ENCODE measurements at regions not wholly inside any gene's neighbourhood (a gene's known extent, or its start where the extent isn't known, plus 50 kb on each side); places are given as distances from the start of the nearest gene placed in this dataset.

- TF ChIP-seq EGR1 (IDR thresholded peaks at IDR 0.05) (no peak), NFIC (IDR thresholded peaks at IDR 0.05) (no peak), TCF12 (IDR thresholded peaks at IDR 0.05; ENCODE audit: low read depth) (no peak), REST (IDR thresholded peaks at IDR 0.05; ENCODE audit: low read depth) (no peak), RAD21 (IDR thresholded peaks at IDR 0.05; ENCODE audit: low read depth) (no peak), EP300 (IDR thresholded peaks at IDR 0.05; ENCODE audit: borderline replicate concordance) (no peak), ZBTB7A (IDR thresholded peaks at IDR 0.05; ENCODE audit: low read depth) (no peak), FOXM1 (IDR thresholded peaks at IDR 0.05; ENCODE audit: borderline replicate concordance, low read depth) (no peak)
These were observed 691.5 kb downstream of the CENPC start for GRCh38 chr4:66853845-66854244.

GRCh38 chr4:66852843-66853242 is 692.5 kb downstream of the CENPC start:
- TF ChIP-seq TCF12 (IDR thresholded peaks at IDR 0.05; ENCODE audit: low read depth) (no peak), CEBPB (IDR thresholded peaks at IDR 0.05) (no peak), NFIC (IDR thresholded peaks at IDR 0.05) (no peak), CREB1 (IDR thresholded peaks at IDR 0.05; ENCODE audit: low read depth) (no peak), TEAD4 (IDR thresholded peaks at IDR 0.05) (no peak), USF1 (IDR thresholded peaks at IDR 0.05) (no peak), TAF1 (IDR thresholded peaks at IDR 0.05; ENCODE audit: low read depth) (no peak), ZBTB7A (IDR thresholded peaks at IDR 0.05; ENCODE audit: low read depth) (no peak)
- TF ChIP-seq, protein P1, sequence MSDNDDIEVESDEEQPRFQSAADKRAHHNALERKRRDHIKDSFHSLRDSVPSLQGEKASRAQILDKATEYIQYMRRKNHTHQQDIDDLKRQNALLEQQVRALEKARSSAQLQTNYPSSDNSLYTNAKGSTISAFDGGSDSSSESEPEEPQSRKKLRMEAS (IDR thresholded peaks at IDR 0.05) = no peak

- TF ChIP-seq USF1 (IDR thresholded peaks at IDR 0.05) = no peak
- no peak for TF ChIP-seq TAF1 (IDR thresholded peaks at IDR 0.05; ENCODE audit: low read depth)
- TF ChIP-seq, protein P1 (IDR thresholded peaks at IDR 0.05) = no peak
- TF ChIP-seq CREB1 (IDR thresholded peaks at IDR 0.05; ENCODE audit: low read depth) = no peak
- TF ChIP-seq NFIC (IDR thresholded peaks at IDR 0.05) = no peak
- no peak for TF ChIP-seq RAD21 (IDR thresholded peaks at IDR 0.05; ENCODE audit: low read depth)
- no peak for TF ChIP-seq TEAD4 (IDR thresholded peaks at IDR 0.05)
- TF ChIP-seq ZBTB7A (IDR thresholded peaks at IDR 0.05; ENCODE audit: low read depth) = no peak
- no peak for TF ChIP-seq TCF12 (IDR thresholded peaks at IDR 0.05; ENCODE audit: low read depth)
These were observed 695.7 kb downstream of the CENPC start for GRCh38 chr4:66849596-66849995.

GRCh38 chr4:66842724-66843088 is 702.6 kb downstream of the CENPC start:
- no peak for TF ChIP-seq CEBPB (IDR thresholded peaks at IDR 0.05)
- TF ChIP-seq USF1 (IDR thresholded peaks at IDR 0.05) = no peak
- TF ChIP-seq NFIC (IDR thresholded peaks at IDR 0.05) = no peak
- no peak for TF ChIP-seq RAD21 (IDR thresholded peaks at IDR 0.05; ENCODE audit: low read depth)
- no peak for TF ChIP-seq REST (IDR thresholded peaks at IDR 0.05; ENCODE audit: low read depth)
- TF ChIP-seq TCF12 (IDR thresholded peaks at IDR 0.05; ENCODE audit: low read depth) = no peak
- TF ChIP-seq EGR1 (IDR thresholded peaks at IDR 0.05) = no peak

DNA sequence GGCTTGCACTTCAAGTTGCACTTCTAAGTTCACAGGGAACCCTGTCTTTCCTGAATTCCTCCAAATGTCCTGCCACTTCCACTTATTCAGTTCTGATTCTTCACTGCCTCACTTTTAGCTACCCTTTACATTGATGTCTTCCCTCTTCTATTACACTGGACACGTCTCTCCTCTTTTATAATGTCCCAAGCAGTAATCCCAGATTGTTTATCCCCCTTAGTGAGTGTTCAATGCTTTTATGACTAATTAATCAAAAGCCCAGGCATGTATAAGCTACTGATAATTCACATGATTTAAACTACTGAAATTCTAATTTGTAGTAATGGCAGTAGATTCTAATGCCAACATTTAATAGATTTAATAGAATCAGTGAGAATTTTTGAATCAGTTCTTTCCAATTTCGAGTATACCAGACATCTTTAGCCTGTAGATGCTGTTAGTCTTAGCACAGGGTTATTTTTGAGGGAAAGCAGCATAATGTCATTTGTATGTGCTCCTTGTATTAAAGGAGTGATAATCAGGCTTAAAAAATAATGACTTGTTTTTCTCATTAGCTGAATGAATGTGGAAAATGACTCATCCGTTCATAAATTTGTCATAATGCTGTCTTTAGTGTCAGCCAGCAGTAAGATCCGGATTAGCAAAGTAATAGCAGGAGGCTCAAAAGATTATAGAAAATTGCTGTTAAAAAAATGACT is 703.1 kb downstream of the CENPC start:
- TF ChIP-seq REST (IDR thresholded peaks at IDR 0.05; ENCODE audit: low read depth) (no peak), RAD21 (IDR thresholded peaks at IDR 0.05; ENCODE audit: low read depth) (no peak), NFIC (IDR thresholded peaks at IDR 0.05) (no peak), YY1 (IDR thresholded peaks at IDR 0.05; ENCODE audit: low read depth) (no peak), EP300 (IDR thresholded peaks at IDR 0.05; ENCODE audit: borderline replicate concordance) (no peak), ZBTB7A (IDR thresholded peaks at IDR 0.05; ENCODE audit: low read depth) (no peak), USF1 (IDR thresholded peaks at IDR 0.05) (no peak), TEAD4 (IDR thresholded peaks at IDR 0.05) (no peak), FOXM1 (IDR thresholded peaks at IDR 0.05; ENCODE audit: borderline replicate concordance, low read depth) (no peak), TAF1 (IDR thresholded peaks at IDR 0.05; ENCODE audit: low read depth) (no peak), CREB1 (IDR thresholded peaks at IDR 0.05; ENCODE audit: low read depth) (no peak), CEBPB (IDR thresholded peaks at IDR 0.05) (no peak), TCF12 (IDR thresholded peaks at IDR 0.05; ENCODE audit: low read depth) (no peak)
- TF ChIP-seq, protein P1 (IDR thresholded peaks at IDR 0.05) = no peak
